MM.1S (cell line): ENCODE measurements at regions not wholly inside any gene's neighbourhood (a gene's known extent, or its start where the extent isn't known, plus 50 kb on each side); places are given as distances from the start of the nearest gene placed in this dataset.

Source experiments
- DNase-seq: peaks from one replicate; pipeline ENCODE4 v3.0.0-alpha.2; 2015
- H2AFZ ChIP-seq: fragments of 300-600 bp; sonication (generic); 2 replicates; pipeline ENCODE4 v1.6.0; 2016; ENCODE audit warnings: antibody characterized with exemption, low read length
- H3F3A ChIP-seq: fragments of 300-600 bp; sonication (generic); 2 replicates; pipeline ENCODE4 v1.6.1; 2016; ENCODE audit warnings: mild to moderate bottlenecking, antibody characterized with exemption, low read length, moderate library complexity, mixed read lengths; ENCODE audit not compliant: insufficient read depth
- H3K27ac ChIP-seq: fragments of 300-600 bp; sonication (generic); 2 replicates; pipeline ENCODE4 v1.5.1; 2016; ENCODE audit warnings: mild to moderate bottlenecking, low read length
- H3K27me3 ChIP-seq: fragments of 300-600 bp; sonication (generic); replicated peaks from 2 replicates; pipeline ENCODE4 v1.6.0; 2016; ENCODE audit warnings: low read length; ENCODE audit not compliant: insufficient read depth
- H3K36me3 ChIP-seq: fragments of 300-600 bp; sonication (generic); replicated peaks from 2 replicates; pipeline ENCODE4 v1.6.1; 2016; ENCODE audit warnings: mild to moderate bottlenecking, low read length, mixed read lengths; ENCODE audit not compliant: insufficient read depth
- H3K4me1 ChIP-seq: fragments of 300-600 bp; sonication (generic); 2 replicates; pipeline ENCODE4 v1.6.1; 2016; ENCODE audit warnings: low read length, mixed read lengths
- H3K4me2 ChIP-seq: fragments of 300-600 bp; sonication (generic); 2 replicates; pipeline ENCODE4 v1.6.0; 2016; ENCODE audit warnings: low read depth, low read length
- H3K4me3 ChIP-seq: fragments of 300-600 bp; sonication (generic); 2 replicates; pipeline ENCODE4 v1.5.1; 2016; ENCODE audit warnings: low read length, mixed read lengths
- H3K79me2 ChIP-seq: fragments of 300-600 bp; sonication (generic); 2 replicates; pipeline ENCODE4 v1.6.1; 2016; ENCODE audit warnings: mixed run types, low read length, mixed read lengths
- H3K9ac ChIP-seq: fragments of 300-600 bp; sonication (generic); 2 replicates; pipeline ENCODE4 v1.6.1; 2016; ENCODE audit warnings: low read length, mixed read lengths
- H3K9me2 ChIP-seq: fragments of 300-600 bp; sonication (generic); replicated peaks from 2 replicates; pipeline ENCODE4 v1.6.1; 2016; ENCODE audit warnings: mild to moderate bottlenecking, low read length, mixed read lengths; ENCODE audit not compliant: insufficient read depth
- H3K9me3 ChIP-seq: fragments of 300-600 bp; sonication (generic); replicated peaks from 2 replicates; pipeline ENCODE4 v1.6.1; 2016; ENCODE audit warnings: mild to moderate bottlenecking, low read length, mixed read lengths; ENCODE audit not compliant: insufficient read depth
- H4K20me1 ChIP-seq: fragments of 300-600 bp; sonication (generic); 2 replicates; pipeline ENCODE4 v1.6.1; 2016; ENCODE audit warnings: mild to moderate bottlenecking, low read length, moderate library complexity, mixed read lengths; ENCODE audit not compliant: insufficient read depth
- EZH2 ChIP-seq: fragments of 300-600 bp; sonication (generic); optimal IDR thresholded peaks from 2 replicates; pipeline ENCODE3; 2017; ENCODE audit warnings: low read depth, mild to moderate bottlenecking, antibody characterized with exemption, low read length, mixed read lengths
- EZH2phosphoT487 ChIP-seq: fragments of 300-600 bp; sonication (generic); IDR thresholded peaks from 2 replicates; pipeline ENCODE4 v1.6.1; 2018; ENCODE audit warnings: antibody characterized with exemption, low read length
- TF ChIP-seq, protein P1 (sequence below): fragments of 300-600 bp; sonication (generic); IDR thresholded peaks from 2 replicates; pipeline ENCODE4 v1.5.1; 2016; ENCODE audit warnings: antibody characterized with exemption, low read length, mixed read lengths

DNA sequence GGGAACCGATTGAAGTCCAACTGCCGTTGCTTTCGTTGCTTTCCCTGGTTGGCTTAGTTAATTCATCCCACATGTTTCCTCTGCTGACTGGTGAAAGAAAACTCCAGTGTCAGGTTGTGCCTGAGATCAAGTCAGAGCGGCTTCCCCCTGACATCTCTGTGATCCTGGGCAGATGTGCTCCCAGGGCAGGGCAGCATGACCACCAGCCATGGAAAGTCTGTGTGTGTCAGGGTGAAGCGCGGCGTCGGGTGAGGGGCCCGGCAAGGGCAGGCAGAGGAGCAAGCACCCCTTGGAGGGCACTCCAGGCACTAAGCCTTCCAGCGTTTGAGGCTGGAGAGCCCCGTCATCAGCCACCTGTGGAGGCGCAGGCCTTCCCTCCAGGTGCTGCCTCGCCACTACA is 54.5 kb upstream of the IGF1 start:
- Histone ChIP-seq H3K27ac (no peak overlapping the region), H4K20me1 (no peaks in the 10 kb centered on the region), H3K36me3 (no peaks in the 10 kb centered on the region), H3F3A (no peaks in the 10 kb centered on the region), H3K4me1 (no peaks in the 10 kb centered on the region), H3K4me2 (no peak overlapping the region), H2AFZ (no peak overlapping the region), H3K9me3 (no peaks in the 10 kb centered on the region), H3K79me2 (no peaks in the 10 kb centered on the region), H3K27me3 (no peaks in the 10 kb centered on the region), H3K9me2 (no peaks in the 10 kb centered on the region), H3K4me3 (no peak overlapping the region), H3K9ac (no peak overlapping the region)
- no peak for DNase-seq
- TF ChIP-seq EZH2: no peak

DNA sequence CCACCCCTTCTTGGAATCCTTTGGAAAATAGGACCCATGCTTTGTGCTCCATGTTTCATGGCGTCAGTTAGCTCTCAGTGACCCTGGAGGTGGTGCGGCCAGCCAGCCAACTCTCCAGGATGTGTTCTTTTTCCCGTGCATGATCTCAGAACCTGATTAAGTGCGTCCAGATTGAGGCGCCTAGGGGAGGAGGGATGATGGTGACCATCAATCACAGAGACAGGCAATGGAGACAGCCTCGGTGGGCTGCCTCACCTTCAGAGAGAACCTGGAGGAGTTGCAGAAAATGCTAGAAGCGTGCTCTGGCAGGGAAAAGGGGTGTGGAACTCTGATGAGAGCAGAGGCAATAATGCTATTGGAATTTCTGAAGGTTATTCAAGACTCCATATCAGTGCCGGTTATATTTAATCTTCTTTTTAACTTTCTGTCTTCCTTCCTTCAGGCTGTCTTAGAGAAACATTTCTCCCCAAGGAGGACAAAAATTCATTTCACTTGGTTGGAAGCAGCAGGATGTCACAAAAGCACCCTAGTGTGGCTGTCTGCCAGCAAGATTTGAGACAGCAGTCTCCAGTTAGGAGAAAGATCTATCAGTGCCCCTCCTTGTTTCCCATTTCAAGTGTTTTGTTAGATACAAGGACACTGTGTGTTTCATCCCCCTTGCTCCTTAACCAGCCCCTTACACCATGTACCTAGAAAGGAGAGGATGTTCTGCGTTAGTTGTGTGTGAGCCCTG is 53.3 kb upstream of the IGF1 start:
- Histone ChIP-seq H3K27ac (no peak overlapping the region), H3K4me3 (no peak overlapping the region), H3K4me1 (no peaks in the 10 kb centered on the region), H2AFZ (no peak overlapping the region), H3K36me3 (no peaks in the 10 kb centered on the region), H3K9me2 (no peaks in the 10 kb centered on the region), H3F3A (no peaks in the 10 kb centered on the region), H3K4me2 (no peak overlapping the region), H4K20me1 (no peaks in the 10 kb centered on the region), H3K27me3 (no peaks in the 10 kb centered on the region), H3K79me2 (no peaks in the 10 kb centered on the region), H3K9me3 (no peaks in the 10 kb centered on the region), H3K9ac (no peak overlapping the region)
- no peak for TF ChIP-seq EZH2phosphoT487
- TF ChIP-seq, protein P1, sequence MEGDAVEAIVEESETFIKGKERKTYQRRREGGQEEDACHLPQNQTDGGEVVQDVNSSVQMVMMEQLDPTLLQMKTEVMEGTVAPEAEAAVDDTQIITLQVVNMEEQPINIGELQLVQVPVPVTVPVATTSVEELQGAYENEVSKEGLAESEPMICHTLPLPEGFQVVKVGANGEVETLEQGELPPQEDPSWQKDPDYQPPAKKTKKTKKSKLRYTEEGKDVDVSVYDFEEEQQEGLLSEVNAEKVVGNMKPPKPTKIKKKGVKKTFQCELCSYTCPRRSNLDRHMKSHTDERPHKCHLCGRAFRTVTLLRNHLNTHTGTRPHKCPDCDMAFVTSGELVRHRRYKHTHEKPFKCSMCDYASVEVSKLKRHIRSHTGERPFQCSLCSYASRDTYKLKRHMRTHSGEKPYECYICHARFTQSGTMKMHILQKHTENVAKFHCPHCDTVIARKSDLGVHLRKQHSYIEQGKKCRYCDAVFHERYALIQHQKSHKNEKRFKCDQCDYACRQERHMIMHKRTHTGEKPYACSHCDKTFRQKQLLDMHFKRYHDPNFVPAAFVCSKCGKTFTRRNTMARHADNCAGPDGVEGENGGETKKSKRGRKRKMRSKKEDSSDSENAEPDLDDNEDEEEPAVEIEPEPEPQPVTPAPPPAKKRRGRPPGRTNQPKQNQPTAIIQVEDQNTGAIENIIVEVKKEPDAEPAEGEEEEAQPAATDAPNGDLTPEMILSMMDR: no peak
- no peak for TF ChIP-seq EZH2
- DNase-seq: no peak
